ENCODE measurements at regions not wholly inside any gene's neighbourhood (a gene's known extent, or its start where the extent isn't known, plus 50 kb on each side); places are given as distances from the start of the nearest gene placed in this dataset.

DNA sequence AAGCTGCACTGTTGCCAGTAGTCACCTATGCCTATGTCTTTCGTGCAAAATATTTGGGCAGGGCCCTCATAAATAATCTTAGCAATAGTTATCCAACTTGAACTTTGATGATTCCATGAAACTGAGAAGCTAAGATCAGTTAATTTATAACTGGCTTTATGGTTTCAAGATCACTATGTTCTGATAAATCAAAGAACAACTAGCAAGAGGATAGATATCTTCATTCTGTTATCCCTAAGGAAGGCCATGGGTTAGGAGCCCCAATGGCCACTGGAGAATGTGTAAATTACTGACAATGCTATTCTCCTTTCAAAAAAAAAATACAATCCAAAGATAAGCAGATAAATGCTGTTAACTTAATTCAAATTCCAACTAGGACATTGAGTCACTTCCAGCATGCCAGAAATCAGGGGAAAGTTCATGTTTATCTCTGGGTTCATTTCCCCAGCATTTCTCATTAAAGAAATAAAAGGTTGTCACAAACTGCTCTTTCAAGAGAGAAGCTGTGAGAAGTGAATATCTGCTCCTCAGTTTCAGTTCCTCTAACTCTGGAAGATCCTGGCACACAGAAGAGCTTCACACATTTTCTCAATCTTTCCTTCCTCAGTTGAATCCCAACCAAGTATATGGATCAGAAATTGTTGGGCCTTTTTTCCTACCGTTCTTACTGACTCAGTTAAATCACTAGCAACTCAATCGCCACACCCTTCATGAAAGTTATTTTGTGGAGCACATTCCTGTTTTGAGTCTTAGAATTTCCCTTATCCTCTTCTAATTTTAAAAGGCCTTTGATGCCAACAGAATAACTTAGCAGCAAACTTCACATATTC is 59.6 kb upstream of the SLC1A1 start:
- TF ChIP-seq, protein P1, sequence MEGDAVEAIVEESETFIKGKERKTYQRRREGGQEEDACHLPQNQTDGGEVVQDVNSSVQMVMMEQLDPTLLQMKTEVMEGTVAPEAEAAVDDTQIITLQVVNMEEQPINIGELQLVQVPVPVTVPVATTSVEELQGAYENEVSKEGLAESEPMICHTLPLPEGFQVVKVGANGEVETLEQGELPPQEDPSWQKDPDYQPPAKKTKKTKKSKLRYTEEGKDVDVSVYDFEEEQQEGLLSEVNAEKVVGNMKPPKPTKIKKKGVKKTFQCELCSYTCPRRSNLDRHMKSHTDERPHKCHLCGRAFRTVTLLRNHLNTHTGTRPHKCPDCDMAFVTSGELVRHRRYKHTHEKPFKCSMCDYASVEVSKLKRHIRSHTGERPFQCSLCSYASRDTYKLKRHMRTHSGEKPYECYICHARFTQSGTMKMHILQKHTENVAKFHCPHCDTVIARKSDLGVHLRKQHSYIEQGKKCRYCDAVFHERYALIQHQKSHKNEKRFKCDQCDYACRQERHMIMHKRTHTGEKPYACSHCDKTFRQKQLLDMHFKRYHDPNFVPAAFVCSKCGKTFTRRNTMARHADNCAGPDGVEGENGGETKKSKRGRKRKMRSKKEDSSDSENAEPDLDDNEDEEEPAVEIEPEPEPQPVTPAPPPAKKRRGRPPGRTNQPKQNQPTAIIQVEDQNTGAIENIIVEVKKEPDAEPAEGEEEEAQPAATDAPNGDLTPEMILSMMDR (IDR thresholded peaks at IDR 0.05; ENCODE audit: insufficient read depth, low read depth, low read length), result no peak
- TF ChIP-seq EZH2 (IDR thresholded peaks at IDR 0.05; ENCODE audit: insufficient read depth, low read length), result no peak

Data from astrocyte (in vitro differentiated cells and primary cell).